HCT116 (cell line): ENCODE measurements at regions not wholly inside any gene's neighbourhood (a gene's known extent, or its start where the extent isn't known, plus 50 kb on each side); places are given as distances from the start of the nearest gene placed in this dataset.

Source experiments
- ATF3 ChIP-seq: IDR thresholded peaks from 2 replicates; pipeline ENCODE4 v1.6.1; 2012
- CTCF ChIP-seq, 3 experiments: fragments of 200-600 bp in 1 of 3; sonication (generic) in 1 of 3; IDR thresholded peaks in 2 of 3; conservative IDR thresholded peaks in 1 of 3; 2 replicates each; pipeline ENCODE4 v1.5.1; 2012 to 2017; ENCODE audit warnings: low read depth in 2 of 3, low read length in 2 of 3, antibody characterized with exemption in 1 of 3, borderline replicate concordance in 1 of 3, control low read depth in 1 of 3, mild to moderate bottlenecking in 1 of 3, mixed read lengths in 1 of 3, mixed run types in 1 of 3, moderate library complexity in 1 of 3; ENCODE audit not compliant: insufficient read depth in 1 of 3
- EGR1 ChIP-seq: IDR thresholded peaks from 2 replicates; pipeline ENCODE4 v1.6.1; 2012; ENCODE audit warnings: low read depth
- EZH2 ChIP-seq: fragments of 200-600 bp; sonication (generic); IDR thresholded peaks from 2 replicates; pipeline ENCODE4 v1.6.1; 2017; ENCODE audit warnings: antibody characterized with exemption, mixed run types
- FOSL1 ChIP-seq: IDR thresholded peaks from 2 replicates; pipeline ENCODE4 v1.6.1; 2012; ENCODE audit warnings: low read depth
- POLR2A ChIP-seq: IDR thresholded peaks from 2 replicates; pipeline ENCODE4 v1.7.0; 2011; ENCODE audit warnings: borderline replicate concordance; ENCODE audit not compliant: insufficient read depth, insufficient read length; ENCODE audit errors: extremely low read depth
- POLR2AphosphoS5 ChIP-seq: IDR thresholded peaks from 2 replicates; pipeline ENCODE4 v1.6.1; 2011; ENCODE audit warnings: mild to moderate bottlenecking, low read depth, low read length, moderate library complexity
- REST ChIP-seq: IDR thresholded peaks from 2 replicates; pipeline ENCODE4 v1.6.1; 2012; ENCODE audit warnings: low read depth
- TCF7L2 ChIP-seq: IDR thresholded peaks from 2 replicates; pipeline ENCODE4 v1.7.0; 2011; ENCODE audit warnings: borderline replicate concordance, inconsistent platforms; ENCODE audit not compliant: insufficient read depth, insufficient read length; ENCODE audit errors: extremely low read depth
- YY1 ChIP-seq: IDR thresholded peaks from 2 replicates; pipeline ENCODE4 v1.6.1; 2011; ENCODE audit warnings: low read length, low read depth, moderate library complexity, mild to moderate bottlenecking; ENCODE audit not compliant: insufficient replicate concordance; ENCODE audit errors: extremely low read depth
- ZBTB33 ChIP-seq: IDR thresholded peaks from 2 replicates; pipeline ENCODE4 v1.6.1; 2011; ENCODE audit warnings: mild to moderate bottlenecking, low read length, moderate library complexity; ENCODE audit not compliant: insufficient replicate concordance; ENCODE audit errors: extremely low read depth

DNA sequence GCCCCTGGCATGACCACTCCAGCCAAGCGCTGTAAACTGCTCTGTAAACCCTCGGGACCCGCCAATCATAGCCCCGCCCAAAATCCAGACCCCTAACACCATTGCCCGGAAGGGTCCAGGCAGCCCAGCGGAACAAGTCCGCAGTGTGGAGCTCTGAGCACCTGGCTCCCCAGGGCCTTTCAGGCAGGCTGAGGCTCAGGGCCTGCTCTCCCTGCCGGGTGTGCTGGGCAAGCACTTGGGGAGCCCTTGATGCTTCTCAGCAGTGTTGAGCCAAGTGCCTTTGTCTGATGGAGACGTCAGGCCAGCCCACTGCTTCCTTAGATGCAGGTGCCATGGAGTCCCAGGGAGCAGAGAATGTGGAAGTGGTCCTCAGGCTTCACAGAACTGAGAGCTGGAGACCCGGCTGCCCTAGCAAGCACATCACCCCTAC, 106.2 kb downstream of the TLE3 start:
- TF ChIP-seq REST (no peak), POLR2A (no peak), ZBTB33 (no peak), EZH2 (no peak), POLR2AphosphoS5 (no peak), EGR1 (no peak), CTCF (IDR thresholded peaks at IDR 0.05 in 2 of 3, conservative IDR thresholded peaks at IDR 0.05 in 1 of 3; ENCODE audit: borderline replicate concordance in 1 of 3, insufficient read depth in 1 of 3, low read depth in 2 of 3, low read length in 2 of 3) (no peak), YY1 (no peak), FOSL1 (no peak), ATF3 (no peak), TCF7L2 (no peak)
